B cell (primary cell): ENCODE measurements at regions not wholly inside any gene's neighbourhood (a gene's known extent, or its start where the extent isn't known, plus 50 kb on each side); places are given as distances from the start of the nearest gene placed in this dataset.

Experiments used
- EZH2 ChIP-seq: IDR thresholded peaks from 2 replicates; pipeline ENCODE4 v1.6.1; 2012; ENCODE audit warnings: borderline replicate concordance, low read depth, mild to moderate bottlenecking, moderate library complexity, low read length; ENCODE audit not compliant: insufficient read depth, poor library complexity, severe bottlenecking
- TF ChIP-seq, protein P1 (sequence below): fragments of 200-600 bp; IDR thresholded peaks from one replicate; pipeline ENCODE4 v1.8.0; 2022; ENCODE audit warnings: antibody characterized with exemption, mild to moderate bottlenecking

- TF ChIP-seq, protein P1, sequence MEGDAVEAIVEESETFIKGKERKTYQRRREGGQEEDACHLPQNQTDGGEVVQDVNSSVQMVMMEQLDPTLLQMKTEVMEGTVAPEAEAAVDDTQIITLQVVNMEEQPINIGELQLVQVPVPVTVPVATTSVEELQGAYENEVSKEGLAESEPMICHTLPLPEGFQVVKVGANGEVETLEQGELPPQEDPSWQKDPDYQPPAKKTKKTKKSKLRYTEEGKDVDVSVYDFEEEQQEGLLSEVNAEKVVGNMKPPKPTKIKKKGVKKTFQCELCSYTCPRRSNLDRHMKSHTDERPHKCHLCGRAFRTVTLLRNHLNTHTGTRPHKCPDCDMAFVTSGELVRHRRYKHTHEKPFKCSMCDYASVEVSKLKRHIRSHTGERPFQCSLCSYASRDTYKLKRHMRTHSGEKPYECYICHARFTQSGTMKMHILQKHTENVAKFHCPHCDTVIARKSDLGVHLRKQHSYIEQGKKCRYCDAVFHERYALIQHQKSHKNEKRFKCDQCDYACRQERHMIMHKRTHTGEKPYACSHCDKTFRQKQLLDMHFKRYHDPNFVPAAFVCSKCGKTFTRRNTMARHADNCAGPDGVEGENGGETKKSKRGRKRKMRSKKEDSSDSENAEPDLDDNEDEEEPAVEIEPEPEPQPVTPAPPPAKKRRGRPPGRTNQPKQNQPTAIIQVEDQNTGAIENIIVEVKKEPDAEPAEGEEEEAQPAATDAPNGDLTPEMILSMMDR, result no peak
- no peak for TF ChIP-seq EZH2
Measured at GRCh38 chr11:20211691-20212090, 51.4 kb upstream of the DBX1 start.
